ENCODE measurements at regions not wholly inside any gene's neighbourhood (a gene's known extent, or its start where the extent isn't known, plus 50 kb on each side); places are given as distances from the start of the nearest gene placed in this dataset.

- no peak for DNase-seq (ENCODE audit: low read depth)
- no peak for TF ChIP-seq CTCF (IDR thresholded peaks at IDR 0.05; ENCODE audit: insufficient read depth, low read depth, low read length, missing control alignments)
- H3K4me3 ChIP-seq (ENCODE audit: low read depth, low read length): no peak overlapping the region
Observed at GRCh38 chr3:161744366-161744765, 247.8 kb downstream of the OTOL1 start.

- no peak for TF ChIP-seq CTCF (IDR thresholded peaks at IDR 0.05; ENCODE audit: insufficient read depth, low read depth, low read length, missing control alignments)
- DNase-seq (ENCODE audit: low read depth): no peak
- H3K4me3 ChIP-seq (ENCODE audit: low read depth, low read length): no peak overlapping the region
Observed at GRCh38 chr3:161745741-161746140, 249.1 kb downstream of the OTOL1 start.

- TF ChIP-seq CTCF (IDR thresholded peaks at IDR 0.05; ENCODE audit: insufficient read depth, low read depth, low read length, missing control alignments): no peak
- H3K4me3 ChIP-seq (ENCODE audit: low read depth, low read length): no peak overlapping the region
- no peak for DNase-seq (ENCODE audit: low read depth)
Observed at GRCh38 chr3:161748049-161748448, 251.4 kb downstream of the OTOL1 start.

GRCh38 chr3:161754420-161755053, 257.9 kb downstream of the OTOL1 start:
- TF ChIP-seq CTCF (IDR thresholded peaks at IDR 0.05; ENCODE audit: insufficient read depth, low read depth, low read length, missing control alignments): no peak
- H3K4me3 ChIP-seq (ENCODE audit: low read depth, low read length): no peak overlapping the region
- DNase-seq (ENCODE audit: low read depth): no peak

- no peak overlapping the region for H3K4me3 ChIP-seq (ENCODE audit: low read depth, low read length)
- DNase-seq (ENCODE audit: low read depth): no peak
- no peak for TF ChIP-seq CTCF (IDR thresholded peaks at IDR 0.05; ENCODE audit: insufficient read depth, low read depth, low read length, missing control alignments)
Observed at GRCh38 chr3:161759444-161759843, 262.8 kb downstream of the OTOL1 start.

GRCh38 chr3:161766331-161766730, 269.7 kb downstream of the OTOL1 start:
- H3K4me3 ChIP-seq (ENCODE audit: low read depth, low read length): no peak overlapping the region
- DNase-seq (ENCODE audit: low read depth): no peak
- TF ChIP-seq CTCF (IDR thresholded peaks at IDR 0.05; ENCODE audit: insufficient read depth, low read depth, low read length, missing control alignments): no peak

Data from GM12865 (cell line).